ENCODE measurements at regions not wholly inside any gene's neighbourhood (a gene's known extent, or its start where the extent isn't known, plus 50 kb on each side); places are given as distances from the start of the nearest gene placed in this dataset.

DNA sequence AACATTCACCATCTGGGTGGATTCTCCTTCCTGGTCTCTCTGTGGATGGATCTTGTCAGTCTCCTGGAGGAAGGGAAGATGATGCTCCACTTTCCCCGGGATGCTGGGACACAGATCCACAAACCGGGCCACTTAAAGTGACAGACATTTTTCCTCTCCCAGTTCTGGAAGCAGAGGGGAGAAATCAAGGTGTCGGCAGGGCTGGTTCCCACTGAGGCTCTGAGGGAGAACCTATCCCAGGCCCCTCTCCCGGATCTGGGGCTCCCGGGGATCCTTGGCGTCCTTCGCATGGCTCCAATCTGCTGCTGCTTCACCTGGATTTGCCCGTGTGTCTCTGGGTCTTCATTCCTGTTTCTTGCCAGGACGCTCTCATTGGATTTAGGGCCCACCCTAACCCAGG is 263.1 kb upstream of the TNRC6C start:
- H3K27me3 ChIP-seq (ENCODE audit: insufficient read depth, low read depth), result peaks cover 82% of the 10 kb centered on the region
- BruUV-seq (replicated peaks), result no TSS peak
- POLR2A ChIA-PET (ENCODE audit: unreplicated experiment), result no interaction called here

DNA sequence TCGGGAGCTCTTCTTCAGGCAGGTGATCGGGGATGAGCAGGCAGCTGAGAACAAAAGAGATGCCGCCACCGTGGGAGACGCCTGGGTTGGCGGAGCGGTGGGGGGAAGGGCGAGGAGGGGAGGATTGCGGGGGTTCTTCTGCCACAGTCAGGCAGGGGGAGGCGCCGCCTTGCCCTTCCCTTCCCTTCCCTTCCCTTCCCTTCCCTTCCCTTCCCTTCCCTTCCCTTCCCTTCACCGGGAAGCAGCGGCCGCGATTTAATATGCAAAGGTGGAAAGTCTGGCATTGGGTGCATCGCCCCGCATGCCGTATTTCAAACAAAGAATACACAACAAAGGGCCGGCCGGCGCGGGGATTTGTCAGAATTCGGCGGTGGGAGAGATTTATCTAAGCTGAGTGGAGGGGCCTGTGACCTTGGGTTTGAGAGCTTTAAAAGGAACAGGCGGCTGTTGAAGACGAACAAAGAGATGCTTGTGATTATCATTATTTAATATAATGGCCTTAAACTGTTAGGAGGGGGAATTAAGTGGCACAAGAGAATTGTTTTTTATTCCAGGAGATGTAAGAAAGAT is 262.3 kb upstream of the TNRC6C start:
- DNase-seq, result no peak
- Histone ChIP-seq H3K9me3 (ENCODE audit: insufficient read depth, low read depth) (no peaks in the 10 kb centered on the region), H4K20me1 (ENCODE audit: insufficient read depth) (no peaks in the 10 kb centered on the region), H3K4me2 (no peak overlapping the region), H2AFZ (no peak overlapping the region), H3K9me2 (ENCODE audit: insufficient read depth) (no peaks in the 10 kb centered on the region), H3K4me1 (replicated peaks; ENCODE audit: insufficient read depth) (no peaks in the 10 kb centered on the region), H3F3A (ENCODE audit: insufficient read depth, low read depth) (no peaks in the 10 kb centered on the region), H3K27me3 (ENCODE audit: insufficient read depth, low read depth) (peaks cover 83% of the 10 kb centered on the region), H3K27ac (no peak overlapping the region), H3K36me3 (ENCODE audit: low read depth) (no peaks in the 10 kb centered on the region), H3K4me3 (no peak overlapping the region), H3K79me2 (ENCODE audit: low read depth) (no peaks in the 10 kb centered on the region)
- intact Hi-C loops (cut with micrococcal nuclease; ENCODE audit: unreplicated experiment), result no loop called here
- BruUV-seq (replicated peaks), result no TSS peak
- no peak for TF ChIP-seq CTCF (conservative IDR thresholded peaks at IDR 0.05)
- no peak for TF ChIP-seq EZH2 (IDR thresholded peaks at IDR 0.05; ENCODE audit: low read depth)
- ChIA-PET POLR2A (ENCODE audit: unreplicated experiment) (no interaction called here), CTCF (no interaction called here)

More for the DNA sequence above, 263.1 kb upstream of the TNRC6C start:
- no peaks in the 10 kb centered on the region for H3K9me3 ChIP-seq (ENCODE audit: insufficient read depth, low read depth)
- no peak overlapping the region for H3K27ac ChIP-seq
- no peaks in the 10 kb centered on the region for H3F3A ChIP-seq (ENCODE audit: insufficient read depth, low read depth)
- no peak overlapping the region for H3K4me3 ChIP-seq
- no peaks in the 10 kb centered on the region for H3K9me2 ChIP-seq (ENCODE audit: insufficient read depth)
- no peak for DNase-seq
- intact Hi-C loops (cut with micrococcal nuclease; ENCODE audit: unreplicated experiment), result no loop called here
- TF ChIP-seq EZH2 (IDR thresholded peaks at IDR 0.05; ENCODE audit: low read depth) (no peak), CTCF (conservative IDR thresholded peaks at IDR 0.05) (no peak)
- H3K4me2 ChIP-seq, result no peak overlapping the region
- no peaks in the 10 kb centered on the region for H3K79me2 ChIP-seq (ENCODE audit: low read depth)
- H4K20me1 ChIP-seq (ENCODE audit: insufficient read depth), result no peaks in the 10 kb centered on the region
- no peaks in the 10 kb centered on the region for H3K4me1 ChIP-seq (replicated peaks; ENCODE audit: insufficient read depth)
- CTCF ChIA-PET, result no interaction called here
- H2AFZ ChIP-seq, result no peak overlapping the region
- no peaks in the 10 kb centered on the region for H3K36me3 ChIP-seq (ENCODE audit: low read depth)

- CTCF ChIA-PET, result no interaction called here
- Histone ChIP-seq H3K9me3 (ENCODE audit: insufficient read depth, low read depth) (no peaks in the 10 kb centered on the region), H4K20me1 (ENCODE audit: insufficient read depth) (no peaks in the 10 kb centered on the region), H2AFZ (no peak overlapping the region), H3K79me2 (ENCODE audit: low read depth) (no peaks in the 10 kb centered on the region), H3K27ac (no peak overlapping the region), H3K4me2 (no peak overlapping the region), H3K27me3 (ENCODE audit: insufficient read depth, low read depth) (peaks cover 82% of the 10 kb centered on the region), H3F3A (ENCODE audit: insufficient read depth, low read depth) (no peaks in the 10 kb centered on the region), H3K36me3 (ENCODE audit: low read depth) (no peaks in the 10 kb centered on the region), H3K4me1 (replicated peaks; ENCODE audit: insufficient read depth) (no peaks in the 10 kb centered on the region), H3K4me3 (no peak overlapping the region), H3K9me2 (ENCODE audit: insufficient read depth) (no peaks in the 10 kb centered on the region)
- POLR2A ChIA-PET (ENCODE audit: unreplicated experiment), result no interaction called here
- intact Hi-C loops (cut with micrococcal nuclease; ENCODE audit: unreplicated experiment), result no loop called here
- no peak for TF ChIP-seq CTCF (conservative IDR thresholded peaks at IDR 0.05)
- TF ChIP-seq EZH2 (IDR thresholded peaks at IDR 0.05; ENCODE audit: low read depth), result no peak
- BruUV-seq (replicated peaks), result no TSS peak
- DNase-seq, result no peak
These were observed 261.6 kb upstream of the TNRC6C start for GRCh38 chr17:77696721-77697460.
